Thymus (tissue), 11 donors: ENCODE measurements at regions not wholly inside any gene's neighbourhood (a gene's known extent, or its start where the extent isn't known, plus 50 kb on each side); places are given as distances from the start of the nearest gene placed in this dataset.

Experiments used
- DNase-seq, 9 donors: peaks; one replicate each; pipeline ENCODE4 v3.0.0-alpha.2; 2013; ENCODE audit warnings: low spot score in 9 of 9, low read depth in 6 of 9, missing footprints in 1 of 9
- H3K27ac ChIP-seq, 2 donors: one replicate each; pipeline ENCODE4 v1.5.1; 2013; ENCODE audit warnings: control low read depth in 1 of 2, low read depth in 1 of 2, low read length in 1 of 2, mild to moderate bottlenecking in 1 of 2, moderate library complexity in 1 of 2
- H3K27me3 ChIP-seq, 2 donors: one replicate each; pipeline ENCODE4 v1.5.1; 2013; ENCODE audit warnings: low read length in 1 of 2; ENCODE audit not compliant: control insufficient read depth in 2 of 2, insufficient read depth in 1 of 2
- H3K36me3 ChIP-seq, 2 donors: one replicate each; pipeline ENCODE4 v1.5.1; 2013; ENCODE audit warnings: low read length in 1 of 2, mild to moderate bottlenecking in 1 of 2, moderate library complexity in 1 of 2; ENCODE audit not compliant: control insufficient read depth in 2 of 2, insufficient read depth in 2 of 2
- H3K4me1 ChIP-seq, 2 donors: one replicate each; pipeline ENCODE4 v1.5.1; 2013; ENCODE audit warnings: low read length in 2 of 2; ENCODE audit not compliant: control insufficient read depth in 2 of 2, insufficient read depth in 2 of 2
- H3K4me3 ChIP-seq, 2 donors: one replicate each; pipeline ENCODE4 v1.5.1; 2013; ENCODE audit warnings: low read length in 2 of 2, control low read depth in 1 of 2, mild to moderate bottlenecking in 1 of 2
- H3K9me3 ChIP-seq, 2 donors: one replicate each; pipeline ENCODE4 v1.5.1; 2013; ENCODE audit warnings: low read length in 1 of 2, mild to moderate bottlenecking in 1 of 2; ENCODE audit not compliant: control insufficient read depth in 2 of 2, insufficient read depth in 1 of 2
- WGBS: extraction: QIAGEN DNeasy Blood & Tissue Kit; methylation state at CpG from one replicate; pipeline ENCODE4 v1.1.7; 2013; 5-methylcytosine and 5-hydroxymethylcytosine counted together
- donor health status: healthy.

- Histone ChIP-seq H3K27me3 (peaks cover 0 to 2% of the 10 kb centered on the region in 2 donors), H3K4me3 (no peak overlapping the region), H3K27ac (no peak overlapping the region), H3K9me3 (peaks cover 0 to 2% of the 10 kb centered on the region in 2 donors), H3K4me1 (peaks cover 3 to 34% of the 10 kb centered on the region in 2 donors), H3K36me3 (no peaks in the 10 kb centered on the region)
- WGBS = 17% methylated on average over 2 of the region's 2 CpGs
- DNase-seq = peak in 2 of 9 donors; percentile 32 to 50
Measured at GRCh38 chr15:69815793-69816192, 281.9 kb downstream of the TLE3 start.

GRCh38 chr15:69816522-69816921, 281.2 kb downstream of the TLE3 start:
- peaks cover 3 to 34% of the 10 kb centered on the region in 2 donors for H3K4me1 ChIP-seq
- no peak for DNase-seq
- no peak overlapping the region for H3K27ac ChIP-seq
- H3K4me3 ChIP-seq = no peak overlapping the region
- H3K27me3 ChIP-seq = peaks cover 0 to 2% of the 10 kb centered on the region in 2 donors
- 96% methylated on average over 2 of the region's 2 CpGs for WGBS
- no peaks in the 10 kb centered on the region for H3K36me3 ChIP-seq
- H3K9me3 ChIP-seq = peaks cover 0 to 2% of the 10 kb centered on the region in 2 donors

- Histone ChIP-seq H3K4me3 (no peak overlapping the region), H3K9me3 (peaks cover 0 to 2% of the 10 kb centered on the region in 2 donors), H3K27me3 (peaks cover 0 to 2% of the 10 kb centered on the region in 2 donors), H3K27ac (no peak overlapping the region), H3K4me1 (peaks cover 3 to 34% of the 10 kb centered on the region in 2 donors), H3K36me3 (no peaks in the 10 kb centered on the region)
- 97% methylated on average over 8 of the region's 8 CpGs for whole genome bisulfite sequencing
- DNase-seq = no peak
Measured at GRCh38 chr15:69818529-69818928, 279.2 kb downstream of the TLE3 start.

GRCh38 chr15:69819371-69819770, 278.3 kb downstream of the TLE3 start:
- Histone ChIP-seq H3K9me3 (peaks cover 0 to 2% of the 10 kb centered on the region in 2 donors), H3K36me3 (no peaks in the 10 kb centered on the region), H3K27me3 (peaks cover 0 to 2% of the 10 kb centered on the region in 2 donors), H3K4me1 (peaks cover 3 to 34% of the 10 kb centered on the region in 2 donors), H3K27ac (no peak overlapping the region), H3K4me3 (no peak overlapping the region)
- 88% methylated on average over 3 of the region's 3 CpGs for WGBS
- peak in 1 of 9 donors; percentile 51 for DNase-seq

- H3K4me3 ChIP-seq = no peak overlapping the region
- peaks cover under 1 to 26% of the 10 kb centered on the region in 2 donors for H3K4me1 ChIP-seq
- no peaks in the 10 kb centered on the region for H3K36me3 ChIP-seq
- WGBS = 73% methylated on average over 7 of the region's 7 CpGs
- peaks cover 0 to 2% of the 10 kb centered on the region in 2 donors for H3K9me3 ChIP-seq
- no peak for DNase-seq
- no peak overlapping the region for H3K27ac ChIP-seq
- peaks cover 0 to 2% of the 10 kb centered on the region in 2 donors for H3K27me3 ChIP-seq
Measured at GRCh38 chr15:69820819-69821218, 276.9 kb downstream of the TLE3 start.

GRCh38 chr15:69823223-69823907, 274.4 kb downstream of the TLE3 start:
- H3K9me3 ChIP-seq = peaks cover 0 to 2% of the 10 kb centered on the region in 2 donors
- H3K27ac ChIP-seq = no peak overlapping the region
- WGBS = 82% methylated on average over 8 of the region's 8 CpGs
- no peaks in the 10 kb centered on the region for H3K36me3 ChIP-seq
- H3K4me1 ChIP-seq = peaks cover 0 to 17% of the 10 kb centered on the region in 2 donors
- H3K4me3 ChIP-seq = no peak overlapping the region
- DNase-seq = no peak
- peaks cover 0 to 2% of the 10 kb centered on the region in 2 donors for H3K27me3 ChIP-seq

- H3K4me1 ChIP-seq = peaks cover 0 to 12% of the 10 kb centered on the region in 2 donors
Measured at GRCh38 chr15:69824075-69824876, 273.4 kb downstream of the TLE3 start.

GRCh38 chr15:69824877-69825406, 272.8 kb downstream of the TLE3 start:
- peaks cover 0 to 2% of the 10 kb centered on the region in 2 donors for H3K27me3 ChIP-seq
- H3K4me1 ChIP-seq = peaks cover 0 to 6% of the 10 kb centered on the region in 2 donors
- no peak overlapping the region for H3K27ac ChIP-seq
- H3K36me3 ChIP-seq = no peaks in the 10 kb centered on the region
- no peak for DNase-seq
- no peaks in the 10 kb centered on the region for H3K9me3 ChIP-seq
- 98% methylated on average over 2 of the region's 2 CpGs for whole genome bisulfite sequencing
- no peak overlapping the region for H3K4me3 ChIP-seq

More at GRCh38 chr15:69824075-69824876, 273.4 kb downstream of the TLE3 start:
- Histone ChIP-seq H3K27me3 (peaks cover 0 to 2% of the 10 kb centered on the region in 2 donors), H3K27ac (no peak overlapping the region), H3K4me3 (no peak overlapping the region), H3K9me3 (peaks cover 0 to 2% of the 10 kb centered on the region in 2 donors), H3K36me3 (no peaks in the 10 kb centered on the region)
- no peak for DNase-seq
- 94% methylated on average over 9 of the region's 9 CpGs for WGBS
